OCI-LY7 (cell line): ENCODE measurements at regions not wholly inside any gene's neighbourhood (a gene's known extent, or its start where the extent isn't known, plus 50 kb on each side); places are given as distances from the start of the nearest gene placed in this dataset.

Experiments
- EZH2phosphoT487 ChIP-seq: fragments of 200-600 bp; sonication (generic); IDR thresholded peaks from 2 replicates; pipeline ENCODE4 v1.6.1; 2018; ENCODE audit warnings: low read depth, borderline replicate concordance, mild to moderate bottlenecking, mixed run types, antibody characterized with exemption, low read length, moderate library complexity, mixed read lengths
- TF ChIP-seq, protein P1 (sequence below): fragments of 200-600 bp; sonication (generic); conservative IDR thresholded peaks from 2 replicates; pipeline ENCODE4 v1.5.1; 2014; ENCODE audit warnings: mild to moderate bottlenecking, antibody characterized with exemption, low read length, moderate library complexity, mixed read lengths

DNA sequence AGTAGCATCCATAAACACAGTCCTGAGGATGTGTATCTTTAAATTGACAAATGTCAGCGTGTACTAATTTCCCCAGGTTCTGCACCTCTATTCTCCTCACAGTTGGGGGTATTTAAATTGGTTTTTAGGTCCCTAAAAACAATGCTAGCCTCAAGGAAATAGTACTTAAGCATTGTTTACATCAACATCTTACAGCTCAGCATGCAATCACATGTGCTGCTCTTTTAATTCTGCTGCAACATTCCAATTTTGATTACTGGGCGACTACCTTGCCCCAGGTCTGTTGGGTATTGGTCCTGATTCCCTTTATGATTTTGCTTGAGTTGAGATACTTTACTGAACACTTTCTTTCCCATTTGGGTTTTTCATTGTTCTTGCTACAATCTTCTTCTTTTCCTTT lies 616.6 kb downstream of the CCER1 start:
- TF ChIP-seq, protein P1, sequence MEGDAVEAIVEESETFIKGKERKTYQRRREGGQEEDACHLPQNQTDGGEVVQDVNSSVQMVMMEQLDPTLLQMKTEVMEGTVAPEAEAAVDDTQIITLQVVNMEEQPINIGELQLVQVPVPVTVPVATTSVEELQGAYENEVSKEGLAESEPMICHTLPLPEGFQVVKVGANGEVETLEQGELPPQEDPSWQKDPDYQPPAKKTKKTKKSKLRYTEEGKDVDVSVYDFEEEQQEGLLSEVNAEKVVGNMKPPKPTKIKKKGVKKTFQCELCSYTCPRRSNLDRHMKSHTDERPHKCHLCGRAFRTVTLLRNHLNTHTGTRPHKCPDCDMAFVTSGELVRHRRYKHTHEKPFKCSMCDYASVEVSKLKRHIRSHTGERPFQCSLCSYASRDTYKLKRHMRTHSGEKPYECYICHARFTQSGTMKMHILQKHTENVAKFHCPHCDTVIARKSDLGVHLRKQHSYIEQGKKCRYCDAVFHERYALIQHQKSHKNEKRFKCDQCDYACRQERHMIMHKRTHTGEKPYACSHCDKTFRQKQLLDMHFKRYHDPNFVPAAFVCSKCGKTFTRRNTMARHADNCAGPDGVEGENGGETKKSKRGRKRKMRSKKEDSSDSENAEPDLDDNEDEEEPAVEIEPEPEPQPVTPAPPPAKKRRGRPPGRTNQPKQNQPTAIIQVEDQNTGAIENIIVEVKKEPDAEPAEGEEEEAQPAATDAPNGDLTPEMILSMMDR: no peak
- TF ChIP-seq EZH2phosphoT487: no peak
